ENCODE measurements at regions not wholly inside any gene's neighbourhood (a gene's known extent, or its start where the extent isn't known, plus 50 kb on each side); places are given as distances from the start of the nearest gene placed in this dataset.

- Histone ChIP-seq H3K9me3 (no peaks in the 10 kb centered on the region), H3K36me3 (no peaks in the 10 kb centered on the region), H3K27ac (no peak overlapping the region), H3K4me3 (no peak overlapping the region), H3K4me1 (peaks cover 0 to 20% of the 10 kb centered on the region in 2 donors), H3K27me3 (no peaks in the 10 kb centered on the region)
- intact Hi-C loops (cut with DNase I): no loop called here
- DNase-seq: no peak
- TF ChIP-seq, protein P1, sequence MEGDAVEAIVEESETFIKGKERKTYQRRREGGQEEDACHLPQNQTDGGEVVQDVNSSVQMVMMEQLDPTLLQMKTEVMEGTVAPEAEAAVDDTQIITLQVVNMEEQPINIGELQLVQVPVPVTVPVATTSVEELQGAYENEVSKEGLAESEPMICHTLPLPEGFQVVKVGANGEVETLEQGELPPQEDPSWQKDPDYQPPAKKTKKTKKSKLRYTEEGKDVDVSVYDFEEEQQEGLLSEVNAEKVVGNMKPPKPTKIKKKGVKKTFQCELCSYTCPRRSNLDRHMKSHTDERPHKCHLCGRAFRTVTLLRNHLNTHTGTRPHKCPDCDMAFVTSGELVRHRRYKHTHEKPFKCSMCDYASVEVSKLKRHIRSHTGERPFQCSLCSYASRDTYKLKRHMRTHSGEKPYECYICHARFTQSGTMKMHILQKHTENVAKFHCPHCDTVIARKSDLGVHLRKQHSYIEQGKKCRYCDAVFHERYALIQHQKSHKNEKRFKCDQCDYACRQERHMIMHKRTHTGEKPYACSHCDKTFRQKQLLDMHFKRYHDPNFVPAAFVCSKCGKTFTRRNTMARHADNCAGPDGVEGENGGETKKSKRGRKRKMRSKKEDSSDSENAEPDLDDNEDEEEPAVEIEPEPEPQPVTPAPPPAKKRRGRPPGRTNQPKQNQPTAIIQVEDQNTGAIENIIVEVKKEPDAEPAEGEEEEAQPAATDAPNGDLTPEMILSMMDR (IDR thresholded peaks at IDR 0.05): no peak
- ATAC-seq: no peak
These were observed 55.0 kb upstream of the APCDD1 start for GRCh38 chr18:10399465-10399864.

- no peak overlapping the region for H3K27ac ChIP-seq
- H3K36me3 ChIP-seq: no peaks in the 10 kb centered on the region
- no peaks in the 10 kb centered on the region for H3K9me3 ChIP-seq
- TF ChIP-seq, protein P1 (IDR thresholded peaks at IDR 0.05): no peak
- intact Hi-C loops (cut with DNase I): no loop called here
- DNase-seq (no peak), ATAC-seq (peak; percentile 29)
- no peak overlapping the region for H3K4me3 ChIP-seq
- H3K4me1 ChIP-seq: peaks cover 3 to 20% of the 10 kb centered on the region in 2 donors
- no peaks in the 10 kb centered on the region for H3K27me3 ChIP-seq
These were observed 53.7 kb upstream of the APCDD1 start for GRCh38 chr18:10400534-10401307.

GRCh38 chr18:10401521-10401920 lies 52.9 kb upstream of the APCDD1 start:
- peak; percentile 43 for ATAC-seq
- intact Hi-C loops (cut with DNase I): no loop called here
- Histone ChIP-seq H3K9me3 (no peaks in the 10 kb centered on the region), H3K4me3 (no peak overlapping the region), H3K4me1 (peaks cover 3 to 20% of the 10 kb centered on the region in 2 donors), H3K27me3 (no peaks in the 10 kb centered on the region), H3K36me3 (no peaks in the 10 kb centered on the region), H3K27ac (no peak overlapping the region)
- TF ChIP-seq, protein P1 (IDR thresholded peaks at IDR 0.05): no peak
- DNase-seq: no peak

DNA sequence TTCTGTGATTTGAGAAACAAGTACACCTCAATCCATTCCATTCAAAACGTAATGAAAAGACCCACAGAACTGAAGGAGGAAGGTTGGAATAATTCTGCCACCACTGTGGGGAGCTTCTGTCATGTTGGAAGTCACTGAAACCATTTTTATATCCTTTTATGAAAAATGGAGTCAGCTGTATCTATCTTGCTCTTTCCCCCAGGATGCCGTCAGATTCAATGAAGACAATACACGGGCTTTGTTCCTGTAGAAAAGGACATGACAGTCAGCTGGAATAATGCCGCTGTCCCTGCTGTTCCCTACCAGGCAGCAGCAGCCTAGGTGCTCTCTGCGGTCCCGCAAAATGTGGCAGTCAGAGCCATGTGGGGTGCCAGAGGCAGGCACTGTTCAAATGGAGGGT lies 52.5 kb upstream of the APCDD1 start:
- DNase-seq: no peak
- H3K9me3 ChIP-seq: no peaks in the 10 kb centered on the region
- intact Hi-C loops (cut with DNase I): no loop called here
- no peak overlapping the region for H3K27ac ChIP-seq
- H3K36me3 ChIP-seq: no peaks in the 10 kb centered on the region
- no peak for ATAC-seq
- H3K4me3 ChIP-seq: no peak overlapping the region
- H3K4me1 ChIP-seq: peaks cover 3 to 20% of the 10 kb centered on the region in 2 donors
- no peaks in the 10 kb centered on the region for H3K27me3 ChIP-seq
- TF ChIP-seq, protein P1 (IDR thresholded peaks at IDR 0.05): no peak

GRCh38 chr18:10402871-10403559 lies 51.4 kb upstream of the APCDD1 start:
- TF ChIP-seq, protein P1 (IDR thresholded peaks at IDR 0.05): no peak
- H3K9me3 ChIP-seq: no peaks in the 10 kb centered on the region
- ATAC-seq (no peak), DNase-seq (no peak)
- no peaks in the 10 kb centered on the region for H3K27me3 ChIP-seq
- no peak overlapping the region for H3K4me3 ChIP-seq
- intact Hi-C loops (cut with DNase I): no loop called here
- no peaks in the 10 kb centered on the region for H3K36me3 ChIP-seq
- H3K4me1 ChIP-seq: peaks cover 3 to 20% of the 10 kb centered on the region in 2 donors
- no peak overlapping the region for H3K27ac ChIP-seq
